NCI-H69 (cell line): ENCODE measurements at regions not wholly inside any gene's neighbourhood (a gene's known extent, or its start where the extent isn't known, plus 50 kb on each side); places are given as distances from the start of the nearest gene placed in this dataset.
"Not testable (repeated sequence)": the region's sequence is repeated elsewhere in the genome, so short reads cannot be mapped to it uniquely, and the experiment has no call there.

Experiments used
- DNase-seq: peaks from one replicate; lab custom pipeline; 2025; lab: John Stamatoyannopoulos, UW

GRCh38 chr5:88615767-88616166 is 267.2 kb downstream of the MEF2C start:
- not testable (repeated sequence) for DNase-seq

- DNase-seq: peak; percentile 84
Observed at GRCh38 chr5:88613051-88613450, 269.9 kb downstream of the MEF2C start.

GRCh38 chr5:88610586-88610985 is 272.4 kb downstream of the MEF2C start:
- DNase-seq: peak; percentile 66

GRCh38 chr5:88607492-88607891 is 275.5 kb downstream of the MEF2C start:
- peak; percentile 76 for DNase-seq

- DNase-seq: peak; percentile 94
Observed at GRCh38 chr5:88606626-88607025, 276.4 kb downstream of the MEF2C start.

- DNase-seq: peak; percentile 59
Observed at GRCh38 chr5:88606173-88606572, 276.8 kb downstream of the MEF2C start.

GRCh38 chr5:88602584-88602983 is 280.4 kb downstream of the MEF2C start:
- DNase-seq: peak; percentile 46

GRCh38 chr5:88594441-88594840 is 288.5 kb downstream of the MEF2C start:
- peak; percentile 57 for DNase-seq

GRCh38 chr5:88588609-88589008 is 294.4 kb downstream of the MEF2C start:
- DNase-seq: no peak

- peak; percentile 50 for DNase-seq
Observed at GRCh38 chr5:88583471-88583870, 299.5 kb downstream of the MEF2C start.

GRCh38 chr5:88558366-88558765 is 289.7 kb upstream of the TMEM161B start:
- peak; percentile 95 for DNase-seq

- DNase-seq: peak; percentile 85
Observed at GRCh38 chr5:88557881-88558280, 289.2 kb upstream of the TMEM161B start.

- peak; percentile 83 for DNase-seq
Observed at GRCh38 chr5:88557131-88557530, 288.5 kb upstream of the TMEM161B start.

- peak; percentile 97 for DNase-seq
Observed at GRCh38 chr5:88556406-88556805, 287.8 kb upstream of the TMEM161B start.

GRCh38 chr5:88555674-88556073 is 287.0 kb upstream of the TMEM161B start:
- peak; percentile 98 for DNase-seq

GRCh38 chr5:88553986-88554385 is 285.3 kb upstream of the TMEM161B start:
- peak; percentile 72 for DNase-seq

GRCh38 chr5:88553136-88553875 is 284.7 kb upstream of the TMEM161B start:
- peak; percentile 84 for DNase-seq

GRCh38 chr5:88552426-88552825 is 283.8 kb upstream of the TMEM161B start:
- DNase-seq: peak; percentile 86

- peak; percentile 97 for DNase-seq
Observed at GRCh38 chr5:88551724-88552345, 283.2 kb upstream of the TMEM161B start.

- peak; percentile 69 for DNase-seq
Observed at GRCh38 chr5:88550736-88551135, 282.1 kb upstream of the TMEM161B start.

- peak; percentile 95 for DNase-seq
Observed at GRCh38 chr5:88548136-88548805, 279.6 kb upstream of the TMEM161B start.

GRCh38 chr5:88545338-88545737 is 276.7 kb upstream of the TMEM161B start:
- DNase-seq: peak; percentile 79

- peak; percentile 94 for DNase-seq
Observed at GRCh38 chr5:88544671-88545070, 276.0 kb upstream of the TMEM161B start.
